GM19467 (cell line): ENCODE measurements at regions not wholly inside any gene's neighbourhood (a gene's known extent, or its start where the extent isn't known, plus 50 kb on each side); places are given as distances from the start of the nearest gene placed in this dataset.

ENCODE experiments used
- ATAC-seq: cut with Tn5 transposase; IDR thresholded peaks from one replicate; pipeline ENCODE4 v1.9.1; 2021; ENCODE audit warnings: mild to moderate bottlenecking, moderate library complexity; ENCODE audit not compliant: unreplicated experiment

DNA sequence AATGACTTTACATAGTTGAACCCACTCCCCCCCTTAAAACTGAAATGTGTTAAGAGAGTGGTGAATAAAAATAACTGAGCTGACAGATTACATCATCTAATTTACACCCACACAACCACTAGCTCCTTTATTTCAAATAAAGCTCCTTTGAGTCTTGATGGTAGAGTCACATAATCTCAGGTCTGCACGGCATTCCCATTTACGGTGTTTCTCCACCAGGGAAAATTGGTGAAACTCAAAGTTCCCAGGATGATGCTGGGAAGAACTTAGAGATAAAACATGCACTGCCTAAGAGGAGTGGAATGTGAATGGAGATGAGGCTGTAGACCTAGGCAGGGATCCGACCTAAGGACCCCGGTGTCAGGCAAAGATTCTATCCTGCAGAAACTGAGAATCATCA lies 727.8 kb upstream of the ADAMTS5 start:
- no peak for ATAC-seq

DNA sequence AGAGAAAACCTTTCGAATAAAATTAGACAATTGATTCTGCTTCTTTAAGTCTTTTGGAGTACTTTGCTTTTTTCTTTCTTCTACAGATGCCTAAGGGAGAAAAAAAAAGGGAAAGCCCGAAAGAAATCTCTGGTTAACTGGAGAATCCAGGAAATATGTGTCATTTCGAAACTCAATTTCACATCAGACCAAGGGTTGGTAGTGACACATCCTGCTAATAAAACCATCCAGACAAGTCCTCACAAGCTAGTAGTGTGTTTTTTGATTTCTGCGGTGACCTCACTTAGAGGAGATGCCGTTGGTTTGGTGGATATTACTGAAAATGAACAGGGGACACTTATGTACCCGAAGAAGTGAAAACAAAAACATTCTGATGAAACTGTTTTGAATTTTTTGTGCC lies 726.5 kb upstream of the ADAMTS5 start:
- ATAC-seq = no peak

GRCh38 chr21:27691516-27691915 lies 724.6 kb upstream of the ADAMTS5 start:
- ATAC-seq = no peak

GRCh38 chr21:27691006-27691405 lies 724.1 kb upstream of the ADAMTS5 start:
- no peak for ATAC-seq

DNA sequence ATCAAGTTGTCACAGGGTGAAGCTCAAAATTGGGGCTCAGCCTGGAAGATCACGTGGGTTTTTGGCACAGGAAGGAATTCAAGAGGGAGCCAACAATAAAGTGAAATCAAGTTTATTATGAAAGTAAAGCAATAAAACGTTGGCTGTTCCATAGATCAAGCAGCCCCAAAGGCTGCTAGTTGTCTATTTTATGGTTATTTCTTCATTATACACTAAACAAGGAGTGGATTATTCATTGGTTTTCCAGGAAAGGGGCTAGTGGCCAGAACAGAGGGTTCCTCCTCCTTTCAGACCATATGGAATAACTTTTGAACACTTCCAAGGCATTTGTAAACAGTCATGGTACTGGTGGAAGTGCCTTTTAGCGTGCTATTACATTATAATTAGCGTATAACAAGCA lies 723.5 kb upstream of the ADAMTS5 start:
- ATAC-seq = no peak

DNA sequence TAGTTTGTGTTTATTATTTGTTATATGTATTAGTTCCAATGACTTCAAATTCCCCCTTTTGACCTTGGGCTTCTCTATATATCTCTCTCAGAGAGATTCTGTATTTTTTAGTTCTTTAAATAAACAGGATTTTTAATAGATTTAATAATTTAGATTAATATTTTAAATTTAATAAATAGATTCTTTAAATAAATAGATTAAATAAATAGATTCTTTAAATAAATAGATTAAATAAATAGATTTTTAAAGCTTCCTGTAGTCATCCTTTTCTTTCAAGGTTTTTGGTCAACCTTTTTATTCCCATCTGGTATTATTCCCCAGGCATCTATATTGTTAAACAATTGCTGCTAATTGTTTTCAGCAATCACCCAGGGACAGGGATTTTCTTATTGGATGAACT lies 721.9 kb upstream of the ADAMTS5 start:
- ATAC-seq = no peak

DNA sequence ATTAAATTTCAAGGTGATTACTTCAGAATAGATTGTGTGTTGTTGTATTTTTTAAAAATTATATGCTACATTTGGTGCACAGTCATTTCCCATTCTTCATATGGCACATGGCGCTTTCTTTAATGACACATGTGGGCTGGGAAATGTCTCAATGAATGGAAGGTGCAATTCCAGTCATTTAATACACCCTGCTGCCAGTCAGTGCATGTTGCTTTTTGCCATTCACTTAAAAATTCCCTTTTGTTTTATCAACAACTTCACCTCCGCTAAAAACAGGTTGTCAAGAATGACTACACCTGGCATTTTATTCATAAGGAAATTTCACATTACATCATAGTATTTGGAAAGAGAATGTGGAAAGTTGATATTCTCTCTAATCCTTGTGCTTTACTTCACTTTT lies 716.4 kb upstream of the ADAMTS5 start:
- ATAC-seq = no peak

GRCh38 chr21:27681841-27682240 lies 715.0 kb upstream of the ADAMTS5 start:
- no peak for ATAC-seq

DNA sequence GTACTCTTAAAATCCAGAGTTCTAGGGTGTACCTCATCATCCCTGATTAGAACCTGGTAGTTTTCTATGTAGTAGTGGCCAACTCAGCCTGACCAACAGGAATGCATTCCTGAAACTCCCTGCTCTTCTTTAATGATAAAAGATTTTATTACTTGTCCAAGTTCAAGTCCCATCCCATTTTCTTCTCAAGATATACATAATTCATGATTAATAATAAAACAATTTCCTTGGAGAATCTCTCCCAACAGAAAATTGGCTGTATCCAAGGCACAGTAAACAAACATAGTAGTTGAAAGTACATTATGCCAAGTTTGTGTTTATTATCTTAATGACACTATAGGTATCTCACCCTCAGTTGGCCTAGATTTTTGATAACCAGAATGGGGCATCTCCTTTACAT lies 714.1 kb upstream of the ADAMTS5 start:
- ATAC-seq = no peak

DNA sequence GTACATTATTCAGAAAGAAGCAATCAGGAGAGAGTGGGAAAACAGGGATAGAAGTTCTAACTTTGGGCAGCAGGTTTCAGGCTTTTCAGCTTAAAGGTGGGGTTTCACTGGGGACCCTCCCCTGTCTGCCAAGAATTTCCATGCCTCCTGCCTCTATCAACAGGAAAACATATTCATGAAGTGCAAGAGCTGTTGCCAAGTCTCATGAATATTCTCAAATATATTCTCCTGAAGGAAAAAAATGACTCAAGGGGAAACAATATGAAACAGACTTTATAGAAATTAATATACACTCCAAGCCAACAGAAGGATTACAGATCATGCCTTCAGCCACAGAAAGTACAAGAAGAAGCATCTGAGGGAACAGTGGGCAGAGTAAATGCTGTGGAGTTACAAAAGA lies 713.3 kb upstream of the ADAMTS5 start:
- no peak for ATAC-seq

DNA sequence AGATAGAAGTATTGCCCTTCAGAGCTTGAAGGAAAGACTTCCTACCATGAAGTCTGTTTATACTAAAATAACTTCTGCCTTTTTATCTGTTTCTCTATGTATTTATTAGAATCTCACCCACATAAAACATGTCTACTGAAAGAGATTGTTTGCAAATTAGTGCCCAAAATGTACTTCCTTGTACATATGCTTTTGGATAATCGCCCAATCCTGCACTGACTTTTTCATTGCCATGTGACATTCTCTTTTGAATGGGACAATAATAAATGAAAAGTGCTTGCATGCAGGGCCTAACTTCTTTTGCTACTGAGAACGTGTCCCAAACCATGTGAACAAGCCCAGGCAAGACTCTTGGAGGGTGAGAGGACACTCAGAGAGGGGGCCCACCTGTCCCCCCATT lies 711.6 kb upstream of the ADAMTS5 start:
- ATAC-seq = no peak

DNA sequence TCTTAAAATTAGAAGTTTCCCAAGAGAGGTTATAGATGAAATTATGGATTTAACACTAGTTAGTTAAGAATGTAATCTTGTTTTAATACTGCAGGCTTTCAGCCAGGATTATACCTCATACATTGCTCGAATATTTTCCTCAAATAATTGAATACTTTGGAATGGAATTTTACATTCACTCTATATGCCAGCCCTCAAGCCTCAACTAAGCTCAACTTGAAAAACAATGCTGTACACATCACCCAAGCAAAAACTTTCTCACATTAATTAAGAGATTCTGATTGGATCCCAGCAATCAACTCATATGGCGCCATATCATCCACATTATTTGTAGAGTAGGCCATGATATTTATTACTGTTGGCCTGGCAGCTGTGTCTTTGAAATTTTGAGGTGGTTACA lies 710.7 kb upstream of the ADAMTS5 start:
- ATAC-seq = no peak

DNA sequence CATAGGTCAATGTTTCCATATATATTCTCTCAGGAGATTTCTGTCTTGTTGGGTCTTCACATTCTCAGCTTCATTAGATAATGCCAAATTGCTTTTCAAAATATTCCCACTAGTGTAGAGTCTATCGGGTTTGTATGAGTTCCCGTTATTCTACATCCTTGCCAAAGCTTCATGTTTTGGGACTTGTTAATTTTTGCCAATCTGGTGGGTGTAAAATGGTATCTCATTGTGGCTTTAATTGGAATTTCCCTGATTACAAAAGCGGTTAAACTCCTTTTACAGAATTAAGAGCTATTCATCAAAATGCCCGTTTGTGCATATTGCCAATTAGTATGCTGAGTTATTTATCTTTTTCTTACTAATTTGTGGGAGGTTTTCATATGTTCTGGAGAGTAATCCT lies 708.4 kb upstream of the ADAMTS5 start:
- no peak for ATAC-seq

GRCh38 chr21:27674041-27674615 lies 707.2 kb upstream of the ADAMTS5 start:
- ATAC-seq = no peak

DNA sequence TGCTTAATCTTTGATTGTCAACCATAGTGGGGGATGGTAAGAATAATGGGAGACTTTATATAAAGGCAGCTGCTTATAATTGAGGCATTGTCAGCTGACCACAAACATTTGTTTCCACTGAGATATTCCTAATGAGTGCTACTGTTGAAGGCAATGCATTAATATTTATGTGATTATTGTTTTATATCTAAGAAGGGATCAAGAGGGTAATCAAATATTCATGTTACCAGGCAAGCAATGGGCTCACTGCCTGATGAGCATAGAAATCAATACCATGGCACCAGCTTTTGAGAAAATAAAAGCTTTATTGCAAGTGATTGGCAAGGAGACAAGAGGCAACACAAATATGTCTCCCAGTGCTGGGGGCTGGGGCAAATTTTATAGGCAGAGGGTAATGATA lies 706.7 kb upstream of the ADAMTS5 start:
- no peak for ATAC-seq

DNA sequence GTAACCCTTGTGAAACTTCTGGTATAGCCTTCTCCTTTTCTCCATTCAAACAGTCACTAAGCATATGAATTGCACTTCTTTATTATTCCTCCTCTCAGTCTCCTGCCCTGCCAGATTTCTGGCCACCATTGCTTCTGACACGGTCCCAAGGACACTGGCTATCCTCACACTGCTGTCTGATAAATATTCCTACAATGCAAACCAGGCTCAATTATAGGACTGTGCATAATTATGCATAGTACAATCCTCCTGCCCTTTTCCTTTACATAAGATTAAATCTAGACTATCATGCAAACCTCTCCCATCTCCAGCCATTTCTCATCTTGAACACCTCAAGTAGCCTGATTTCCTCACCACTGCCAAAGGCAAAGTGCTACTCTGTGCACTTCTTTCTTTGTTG lies 704.3 kb upstream of the ADAMTS5 start:
- ATAC-seq = no peak

- no peak for ATAC-seq
These were observed 686.6 kb upstream of the ADAMTS5 start for GRCh38 chr21:27653481-27653880.

GRCh38 chr21:27649762-27650161 lies 682.9 kb upstream of the ADAMTS5 start:
- ATAC-seq = no peak

GRCh38 chr21:27649323-27649722 lies 682.4 kb upstream of the ADAMTS5 start:
- ATAC-seq = no peak

- ATAC-seq = no peak
These were observed 681.7 kb upstream of the ADAMTS5 start for GRCh38 chr21:27648560-27648959.

- no peak for ATAC-seq
These were observed 681.0 kb upstream of the ADAMTS5 start for GRCh38 chr21:27647921-27648320.

GRCh38 chr21:27647401-27647800 lies 680.5 kb upstream of the ADAMTS5 start:
- no peak for ATAC-seq

GRCh38 chr21:27646691-27647090 lies 679.8 kb upstream of the ADAMTS5 start:
- no peak for ATAC-seq

GRCh38 chr21:27646056-27646455 lies 679.2 kb upstream of the ADAMTS5 start:
- no peak for ATAC-seq
